Heart left ventricle (tissue), 13 donors: ENCODE measurements at regions not wholly inside any gene's neighbourhood (a gene's known extent, or its start where the extent isn't known, plus 50 kb on each side); places are given as distances from the start of the nearest gene placed in this dataset.

Source experiments
- POLR2A ChIP-seq, 2 donors: fragments of 450-650 bp; IDR thresholded peaks; one replicate each; pipeline ENCODE4 v1.6.1; 2017; ENCODE audit warnings: antibody characterized with exemption in 2 of 2, mild to moderate bottlenecking in 2 of 2, moderate library complexity in 2 of 2
- TF ChIP-seq, protein P1 (sequence below), 12 donors: fragments of 200-600 bp; sonication (generic) in 4 of 12; IDR thresholded peaks; one replicate each; pipeline versions ENCODE4 v1.5.0 to v1.8.0; 2018 to 2022; ENCODE audit warnings: antibody characterized with exemption in 12 of 12, mild to moderate bottlenecking in 5 of 12
- donor health status: ischemic (EF 13 %, LVEDD 7.1; RV severe dilation, severe dysfunction).
- donor health status: DM: no; HTN: yes; CAD: no.
- donor health status: DM: no; HTN: no; CAD: no.
- donor health status: ischemic (EF 25% LVEDD 6.9; RV normal size, moderate dysfunction).
- donor health status: ischemic (EF 25% LVEDD 5.7; RV mildly dilated, moderate dysfunction).
- donor health status: ischemic (EF 35%, LVEDD 5.7; RV mildly dilated, moderate dysfunction).
- donor health status: nonischemic (EF 11% LVEDD 7.7; RV severe dilation, severe dysfunction).
- donor health status: DM: yes; HTN: yes; CAD: no.
- donor health status: PGD.
- donor health status: ischemic (EF 29% LVEDD 5.4; RV normal size, mild dysfunction).
- donor health status: nonischemic (EF 23%, LVEDD 6.1; RV moderate dilation, normal function).

DNA sequence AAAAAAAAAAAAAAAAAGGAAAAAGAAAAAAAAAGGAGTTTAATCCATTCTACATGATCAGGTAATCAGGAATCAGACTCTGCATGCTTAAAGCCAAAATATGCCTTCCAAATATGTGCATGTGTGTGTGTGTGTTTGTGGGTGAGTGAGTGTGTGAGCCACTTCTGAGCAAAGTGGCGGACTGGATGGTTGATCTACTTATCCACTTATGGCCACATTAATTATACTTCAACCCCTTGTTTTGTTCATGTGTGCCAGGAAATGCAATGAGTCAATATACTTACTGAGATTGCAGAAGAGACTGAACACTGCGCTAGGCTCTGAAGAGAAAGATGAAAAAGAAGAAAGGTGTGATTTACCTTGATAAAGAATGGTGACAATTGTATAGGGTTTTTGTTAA, 586.5 kb upstream of the NXPH2 start:
- TF ChIP-seq, protein P1, sequence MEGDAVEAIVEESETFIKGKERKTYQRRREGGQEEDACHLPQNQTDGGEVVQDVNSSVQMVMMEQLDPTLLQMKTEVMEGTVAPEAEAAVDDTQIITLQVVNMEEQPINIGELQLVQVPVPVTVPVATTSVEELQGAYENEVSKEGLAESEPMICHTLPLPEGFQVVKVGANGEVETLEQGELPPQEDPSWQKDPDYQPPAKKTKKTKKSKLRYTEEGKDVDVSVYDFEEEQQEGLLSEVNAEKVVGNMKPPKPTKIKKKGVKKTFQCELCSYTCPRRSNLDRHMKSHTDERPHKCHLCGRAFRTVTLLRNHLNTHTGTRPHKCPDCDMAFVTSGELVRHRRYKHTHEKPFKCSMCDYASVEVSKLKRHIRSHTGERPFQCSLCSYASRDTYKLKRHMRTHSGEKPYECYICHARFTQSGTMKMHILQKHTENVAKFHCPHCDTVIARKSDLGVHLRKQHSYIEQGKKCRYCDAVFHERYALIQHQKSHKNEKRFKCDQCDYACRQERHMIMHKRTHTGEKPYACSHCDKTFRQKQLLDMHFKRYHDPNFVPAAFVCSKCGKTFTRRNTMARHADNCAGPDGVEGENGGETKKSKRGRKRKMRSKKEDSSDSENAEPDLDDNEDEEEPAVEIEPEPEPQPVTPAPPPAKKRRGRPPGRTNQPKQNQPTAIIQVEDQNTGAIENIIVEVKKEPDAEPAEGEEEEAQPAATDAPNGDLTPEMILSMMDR (IDR thresholded peaks at IDR 0.05): no peak
- TF ChIP-seq POLR2A (IDR thresholded peaks at IDR 0.05): no peak
